Keratinocyte (primary cell): ENCODE measurements at regions not wholly inside any gene's neighbourhood (a gene's known extent, or its start where the extent isn't known, plus 50 kb on each side); places are given as distances from the start of the nearest gene placed in this dataset.

Experiments
- DNase-seq: peaks from one replicate; pipeline ENCODE4 v3.0.0-alpha.2; 2011; ENCODE audit warnings: low read depth, missing footprints, low spot score
- FAIRE-seq: peaks from 2 replicates; lab custom pipeline; 2011; peaks lifted over from hg19 to GRCh38; lab: Jason Lieb, UNC
- H2AFZ ChIP-seq: 2 replicates; pipeline ENCODE4 v1.6.0; 2012; ENCODE audit warnings: low read length, control low read depth, inconsistent platforms; ENCODE audit not compliant: control insufficient read depth
- H3K27ac ChIP-seq: 2 replicates; pipeline ENCODE4 v1.5.1; 2011; ENCODE audit warnings: low read length; ENCODE audit not compliant: control insufficient read depth, insufficient read depth
- H3K27me3 ChIP-seq: 3 replicates; pipeline ENCODE4 v1.6.0; 2011; ENCODE audit warnings: low read length; ENCODE audit not compliant: control insufficient read depth, insufficient read depth; ENCODE audit errors: extremely low read depth
- H3K36me3 ChIP-seq, 2 experiments: 2 replicates in 1 of 2; 3 replicates in 1 of 2; pipeline ENCODE4 v1.5.1; 2011; ENCODE audit warnings: low read length in 2 of 2, mild to moderate bottlenecking in 1 of 2; ENCODE audit not compliant: control insufficient read depth in 2 of 2, insufficient read depth in 2 of 2; ENCODE audit errors: extremely low read depth in 1 of 2
- H3K4me1 ChIP-seq: 3 replicates; pipeline ENCODE4 v1.5.1; 2011; ENCODE audit warnings: low read length; ENCODE audit not compliant: control insufficient read depth, insufficient read depth; ENCODE audit errors: extremely low read depth
- H3K4me2 ChIP-seq: 3 replicates; pipeline ENCODE4 v1.6.0; 2011; ENCODE audit warnings: low read depth, low read length; ENCODE audit not compliant: control insufficient read depth, insufficient read depth; ENCODE audit errors: extremely low read depth
- H3K4me3 ChIP-seq, 3 experiments: fragments of 200-600 bp in 1 of 3; sonication (generic) in 1 of 3; 2 replicates in 2 of 3; 3 replicates in 1 of 3; pipeline ENCODE4 v1.5.1; 2011 to 2016; ENCODE audit warnings: low read length in 3 of 3, mild to moderate bottlenecking in 3 of 3, control low read depth in 2 of 3, inconsistent platforms in 1 of 3, low read depth in 1 of 3, mixed read lengths in 1 of 3, mixed run types in 1 of 3, moderate library complexity in 1 of 3; ENCODE audit not compliant: control insufficient read depth in 2 of 3, insufficient read depth in 2 of 3; ENCODE audit errors: extremely low read depth in 1 of 3
- H3K79me2 ChIP-seq: 2 replicates; pipeline ENCODE4 v1.6.0; 2012; ENCODE audit warnings: low read length; ENCODE audit not compliant: control insufficient read depth, insufficient read depth
- H3K9ac ChIP-seq: 3 replicates; pipeline ENCODE4 v1.6.0; 2011; ENCODE audit warnings: low read length; ENCODE audit not compliant: control insufficient read depth, insufficient read depth; ENCODE audit errors: extremely low read depth
- H3K9me1 ChIP-seq: 3 replicates; pipeline ENCODE4 v1.6.0; 2011; ENCODE audit warnings: low read length; ENCODE audit not compliant: control insufficient read depth, insufficient read depth; ENCODE audit errors: extremely low read depth
- H3K9me3 ChIP-seq: 2 replicates; pipeline ENCODE4 v1.5.1; 2012; ENCODE audit warnings: low read depth, low read length; ENCODE audit not compliant: control insufficient read depth
- H4K20me1 ChIP-seq: 3 replicates; pipeline ENCODE4 v1.6.0; 2011; ENCODE audit warnings: low read length; ENCODE audit not compliant: control insufficient read depth, insufficient read depth; ENCODE audit errors: extremely low read depth
- CTCF ChIP-seq, 3 experiments: IDR thresholded peaks in 1 of 3; conservative IDR thresholded peaks in 1 of 3; optimal IDR thresholded peaks in 1 of 3; 2 replicates in 2 of 3; 3 replicates in 1 of 3; pipeline versions ENCODE3 to v1.5.1; 2011; ENCODE audit warnings: low read length in 3 of 3, mild to moderate bottlenecking in 3 of 3, moderate library complexity in 2 of 3, control low read depth in 1 of 3, inconsistent platforms in 1 of 3; ENCODE audit not compliant: insufficient read depth in 2 of 3; ENCODE audit errors: extremely low read depth in 1 of 3
- EZH2 ChIP-seq: IDR thresholded peaks from one replicate; pipeline ENCODE4 v1.6.1; 2012; ENCODE audit warnings: inconsistent platforms, mild to moderate bottlenecking, low read length, moderate library complexity
- dilution Hi-C: fragments of 300-500 bp; cut with MboI; formaldehyde crosslinking; loops from one replicate; pipeline ENCODE4 v1.7.0; 2020; ENCODE audit warnings: low sequenced_read_pairs; ENCODE audit not compliant: extremely low pct_ligation_motif_present

DNA sequence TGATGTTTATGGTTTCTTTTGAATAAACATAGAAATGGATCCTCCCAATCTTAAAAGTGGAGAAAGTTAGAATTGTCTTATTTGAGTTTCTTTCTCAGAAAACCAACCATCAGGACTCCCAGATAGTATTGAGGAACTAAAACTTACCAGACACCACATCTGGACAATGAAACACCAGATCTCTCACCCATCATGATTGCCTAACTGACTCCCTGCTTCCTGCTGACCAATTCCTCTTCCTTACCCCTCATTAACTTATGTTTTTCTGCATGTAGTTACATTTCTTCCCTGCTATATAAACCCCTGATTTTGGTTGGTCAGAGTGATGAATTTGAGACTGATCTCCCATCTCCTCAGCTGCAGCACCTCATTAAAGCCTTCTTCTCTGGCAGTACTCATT lies 242.0 kb upstream of the SETMAR start:
- no peaks in the 10 kb centered on the region for H3K9me3 ChIP-seq
- FAIRE-seq (no peak), DNase-seq (no peak)
- TF ChIP-seq CTCF (optimal IDR thresholded peaks at IDR 0.05 in 1 of 3, IDR thresholded peaks at IDR 0.05 in 1 of 3, conservative IDR thresholded peaks at IDR 0.05 in 1 of 3; ENCODE audit: extremely low read depth in 1 of 3, insufficient read depth in 2 of 3, low read length in 3 of 3): no peak
- TF ChIP-seq EZH2: no peak
- H3K27ac ChIP-seq: no peak overlapping the region
- dilution Hi-C loops: no loop called here
- no peak overlapping the region for H3K4me3 ChIP-seq
- H3K4me1 ChIP-seq: no peaks in the 10 kb centered on the region
- H4K20me1 ChIP-seq: no peaks in the 10 kb centered on the region
- H3K9me1 ChIP-seq: no peaks in the 10 kb centered on the region
- no peaks in the 10 kb centered on the region for H3K79me2 ChIP-seq
- no peaks in the 10 kb centered on the region for H3K27me3 ChIP-seq
- H3K36me3 ChIP-seq: no peaks in the 10 kb centered on the region
- H3K9ac ChIP-seq: no peak overlapping the region
- no peak overlapping the region for H2AFZ ChIP-seq
- H3K4me2 ChIP-seq: no peak overlapping the region

GRCh38 chr3:4061783-4062360 lies 241.3 kb upstream of the SETMAR start:
- H3K4me2 ChIP-seq: no peak overlapping the region
- no peak overlapping the region for H2AFZ ChIP-seq
- H3K9ac ChIP-seq: no peak overlapping the region
- H3K9me1 ChIP-seq: no peaks in the 10 kb centered on the region
- no peak overlapping the region for H3K4me3 ChIP-seq
- TF ChIP-seq CTCF (optimal IDR thresholded peaks at IDR 0.05 in 1 of 3, IDR thresholded peaks at IDR 0.05 in 1 of 3, conservative IDR thresholded peaks at IDR 0.05 in 1 of 3; ENCODE audit: extremely low read depth in 1 of 3, insufficient read depth in 2 of 3, low read length in 3 of 3): no peak
- TF ChIP-seq EZH2: no peak
- DNase-seq (no peak), FAIRE-seq (no peak)
- dilution Hi-C loops: no loop called here
- no peaks in the 10 kb centered on the region for H3K9me3 ChIP-seq
- no peaks in the 10 kb centered on the region for H3K36me3 ChIP-seq
- H3K27ac ChIP-seq: no peak overlapping the region
- no peaks in the 10 kb centered on the region for H3K79me2 ChIP-seq
- no peaks in the 10 kb centered on the region for H3K4me1 ChIP-seq
- H3K27me3 ChIP-seq: no peaks in the 10 kb centered on the region
- H4K20me1 ChIP-seq: no peaks in the 10 kb centered on the region
